HEK293 (cell line): ENCODE measurements at regions not wholly inside any gene's neighbourhood (a gene's known extent, or its start where the extent isn't known, plus 50 kb on each side); places are given as distances from the start of the nearest gene placed in this dataset.

ENCODE experiments used
- CTCF ChIP-seq: fragments of 450-650 bp; formaldehyde crosslinking; IDR thresholded peaks from 2 replicates; pipeline ENCODE4 v1.5.1; 2016; ENCODE audit warnings: missing biosample characterization, missing genetic modification characterization
- REST ChIP-seq: fragments of 450-650 bp; formaldehyde crosslinking; IDR thresholded peaks from 2 replicates; pipeline ENCODE4 v1.5.1; 2016; ENCODE audit warnings: missing biosample characterization, missing genetic modification characterization
- YY1 ChIP-seq: fragments of 450-650 bp; formaldehyde crosslinking; IDR thresholded peaks from 2 replicates; pipeline ENCODE4 v1.5.1; 2018; ENCODE audit warnings: missing biosample characterization, missing genetic modification characterization
- ZBTB26 ChIP-seq: fragments of 450-650 bp; formaldehyde crosslinking; optimal IDR thresholded peaks from 2 replicates; pipeline ENCODE3; 2016; ENCODE audit warnings: missing biosample characterization, mild to moderate bottlenecking, missing genetic modification characterization
- ZBTB7A ChIP-seq: fragments of 450-650 bp; formaldehyde crosslinking; IDR thresholded peaks from 2 replicates; pipeline ENCODE4 v1.5.1; 2016; ENCODE audit warnings: low read depth, missing biosample characterization, missing genetic modification characterization
- ZFP37 ChIP-seq: fragments of 450-650 bp; formaldehyde crosslinking; IDR thresholded peaks from 2 replicates; pipeline ENCODE4 v1.5.1; 2016; ENCODE audit warnings: missing biosample characterization, missing genetic modification characterization
- ZNF416 ChIP-seq: fragments of 450-650 bp; formaldehyde crosslinking; IDR thresholded peaks from 2 replicates; pipeline ENCODE4 v1.5.1; 2016; ENCODE audit warnings: missing biosample characterization, missing genetic modification characterization

GRCh38 chr4:34250562-34250961 lies 1993.8 kb downstream of the ARAP2 start:
- TF ChIP-seq CTCF (tag by site-specific recombination) = no peak
- TF ChIP-seq YY1 (tag by site-specific recombination) = no peak
- no peak for TF ChIP-seq ZFP37 (tag by site-specific recombination)
- no peak for TF ChIP-seq ZBTB26 (tag by site-specific recombination)
- no peak for TF ChIP-seq ZBTB7A (tag by site-specific recombination)
- no peak for TF ChIP-seq REST (tag by site-specific recombination)
- no peak for TF ChIP-seq ZNF416 (tag by site-specific recombination)
